GM04504 (cell line): ENCODE measurements at regions not wholly inside any gene's neighbourhood (a gene's known extent, or its start where the extent isn't known, plus 50 kb on each side); places are given as distances from the start of the nearest gene placed in this dataset.

ENCODE experiments used
- DNase-seq: peaks from one replicate; pipeline ENCODE4 v3.0.0-alpha.2; 2012; ENCODE audit warnings: low read depth

DNA sequence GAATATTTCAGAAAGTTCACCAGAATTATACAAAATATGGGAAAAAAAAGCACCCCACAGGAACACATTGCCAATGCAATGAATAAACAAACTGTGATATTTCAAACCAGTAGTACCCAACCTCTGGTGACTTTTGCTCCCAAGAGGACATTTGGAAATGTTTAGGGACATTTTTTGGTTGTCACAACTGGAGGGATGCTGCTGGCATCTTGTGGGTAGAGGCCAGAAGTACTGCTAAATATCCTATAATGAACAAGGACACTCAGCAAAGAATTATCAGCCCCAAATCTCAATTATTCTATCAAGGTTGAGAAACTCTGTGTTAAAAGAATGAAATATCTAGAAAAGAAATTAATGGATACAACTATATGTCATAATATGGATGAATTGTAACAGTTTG lies 1334.4 kb upstream of the FLRT2 start:
- no peak for DNase-seq

DNA sequence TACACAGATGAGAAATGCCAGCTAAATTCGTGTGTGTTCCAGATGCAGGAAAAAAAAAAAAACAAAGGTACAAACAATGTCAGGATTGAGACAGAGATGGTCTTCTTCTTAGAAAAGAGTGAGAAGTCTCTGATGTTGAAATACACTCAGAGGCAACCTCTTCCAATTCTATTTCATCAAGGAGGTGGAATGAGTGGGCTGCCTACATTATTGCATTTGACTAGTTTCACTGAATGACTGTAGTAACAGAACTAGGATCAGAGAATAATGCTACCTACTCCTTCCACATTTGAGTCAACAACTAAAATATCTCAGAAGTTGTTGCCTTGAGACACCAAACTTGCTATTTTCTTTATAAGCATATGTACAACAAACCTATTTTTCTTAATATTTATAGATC lies 1332.2 kb upstream of the FLRT2 start:
- DNase-seq: no peak

DNA sequence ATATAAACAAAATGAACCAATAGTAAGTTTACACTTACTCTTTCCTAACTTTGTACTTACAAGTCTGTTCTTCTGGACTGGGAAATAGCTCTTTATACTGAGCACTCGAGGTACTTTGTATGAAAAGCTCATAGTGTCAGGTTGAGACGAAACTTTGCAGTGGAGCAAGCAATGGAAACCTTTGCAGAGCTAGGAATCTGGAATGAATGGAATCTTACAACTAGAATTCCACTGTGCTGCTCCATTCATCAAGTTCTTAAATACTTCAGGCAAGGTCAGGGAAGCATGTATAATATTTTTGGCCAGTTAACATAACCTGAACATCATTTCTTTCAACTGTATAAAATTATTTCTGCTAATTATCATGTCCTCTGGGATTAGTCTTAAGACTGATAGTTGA lies 1327.5 kb upstream of the FLRT2 start:
- no peak for DNase-seq

DNA sequence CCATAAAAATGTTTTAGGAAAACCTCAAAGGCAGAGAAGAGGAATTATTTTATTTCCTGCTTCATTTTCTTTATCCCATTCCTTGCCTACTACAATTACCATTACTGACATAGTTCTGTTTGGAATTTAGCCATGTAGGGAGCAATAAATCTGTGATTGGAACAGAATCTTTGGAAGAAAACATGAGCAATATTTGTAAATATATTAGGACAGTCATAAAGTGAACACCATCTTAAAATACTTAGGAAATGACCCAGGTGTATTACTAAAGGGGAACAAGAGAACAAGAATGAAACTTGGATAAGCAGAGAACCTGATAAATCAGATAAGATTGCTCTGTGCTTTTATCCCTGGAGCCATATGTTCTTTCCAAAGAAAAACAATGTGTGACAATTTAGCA lies 1326.0 kb upstream of the FLRT2 start:
- no peak for DNase-seq

DNA sequence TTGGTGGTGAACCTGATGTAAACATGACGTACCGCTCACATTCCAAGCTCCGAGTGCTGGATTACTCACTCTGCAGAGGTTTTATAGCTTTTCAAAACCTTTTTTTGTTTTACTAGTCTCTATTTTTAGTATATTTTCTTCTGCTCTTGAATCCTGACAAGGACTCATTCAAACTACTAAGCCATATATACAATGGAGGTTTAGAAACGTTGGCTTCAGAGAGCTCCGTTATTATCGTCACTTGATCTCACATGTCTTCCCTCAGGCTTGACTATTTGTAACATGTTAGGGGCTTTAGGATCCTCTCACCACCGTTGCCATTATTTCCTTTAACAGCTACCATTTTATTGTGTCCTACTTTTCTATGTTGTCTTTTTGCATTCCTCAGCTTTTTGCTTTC lies 1321.5 kb upstream of the FLRT2 start:
- no peak for DNase-seq

DNA sequence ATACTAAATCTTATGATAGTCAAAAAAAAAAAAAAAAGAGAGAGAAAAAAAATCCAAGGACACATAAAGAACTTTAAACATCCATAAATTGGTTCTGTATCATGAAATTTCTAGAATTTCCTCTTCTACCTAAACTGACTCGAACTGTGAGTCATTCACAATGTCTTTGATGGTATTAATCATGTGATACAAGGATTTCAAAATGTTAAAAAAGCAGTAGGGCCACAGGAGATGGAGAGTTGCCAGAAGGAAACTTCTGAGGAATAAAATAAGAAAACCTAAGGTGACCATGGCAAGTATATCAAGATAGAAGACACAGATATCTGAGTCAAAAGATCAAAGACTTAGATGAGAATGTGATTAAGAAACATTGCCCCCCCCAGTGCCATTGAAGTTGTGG lies 1320.9 kb upstream of the FLRT2 start:
- DNase-seq: no peak

DNA sequence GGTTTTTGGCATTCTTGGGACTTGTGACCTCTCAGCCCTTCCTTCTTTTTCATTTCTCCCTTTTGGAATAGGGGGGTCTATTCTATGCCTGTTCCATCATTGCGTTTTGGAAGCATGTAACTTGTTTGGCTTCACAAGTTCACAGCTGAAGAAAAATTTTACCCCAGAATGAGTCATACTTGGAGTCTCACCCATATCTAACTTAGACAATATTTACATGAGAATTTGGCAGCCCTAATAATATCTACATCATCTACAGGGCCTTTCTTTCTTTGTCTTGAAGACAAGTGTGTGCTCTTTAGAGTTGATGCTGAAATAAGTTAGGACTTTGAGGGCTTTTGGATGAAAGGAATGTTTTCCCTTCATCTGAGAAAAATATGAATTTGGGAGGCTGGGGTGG lies 1312.9 kb upstream of the FLRT2 start:
- DNase-seq: no peak

DNA sequence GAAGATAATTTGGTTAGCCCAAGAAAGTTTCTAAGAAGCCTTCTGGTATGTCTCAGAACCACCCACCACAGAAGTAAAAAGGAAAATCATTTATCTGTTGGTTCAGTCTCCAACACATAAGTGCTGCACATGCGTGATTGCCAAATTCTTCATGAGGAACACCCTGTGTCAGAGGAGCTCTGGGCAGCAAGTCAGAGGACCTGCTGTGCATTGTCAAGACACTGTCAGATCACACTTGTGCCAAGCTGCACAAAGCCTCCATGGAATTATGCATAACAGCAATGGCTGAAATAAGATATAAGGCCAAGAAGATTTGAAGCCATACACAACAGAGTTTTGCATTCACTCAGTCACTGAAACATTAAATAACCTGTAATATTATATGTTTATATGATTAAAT lies 1304.7 kb upstream of the FLRT2 start:
- DNase-seq: no peak

DNA sequence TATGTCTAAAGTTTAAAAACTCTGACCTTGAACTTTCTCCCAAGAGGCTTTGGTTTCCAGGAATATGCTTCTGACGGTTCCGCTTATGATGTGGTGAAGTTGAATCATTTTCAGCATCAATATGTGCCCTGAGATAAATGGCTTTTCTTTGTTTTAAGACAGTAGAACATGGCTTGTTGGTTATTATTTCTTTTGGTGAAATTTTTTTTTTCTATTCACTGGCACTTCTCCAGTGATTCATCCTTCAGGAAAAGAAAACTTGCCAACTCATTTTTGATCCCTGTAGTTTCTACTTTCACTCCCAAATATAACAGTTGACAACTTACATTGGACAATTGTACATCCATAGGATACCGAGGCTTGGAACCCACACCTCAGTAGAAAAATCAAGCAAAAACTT lies 1301.2 kb upstream of the FLRT2 start:
- DNase-seq: no peak

DNA sequence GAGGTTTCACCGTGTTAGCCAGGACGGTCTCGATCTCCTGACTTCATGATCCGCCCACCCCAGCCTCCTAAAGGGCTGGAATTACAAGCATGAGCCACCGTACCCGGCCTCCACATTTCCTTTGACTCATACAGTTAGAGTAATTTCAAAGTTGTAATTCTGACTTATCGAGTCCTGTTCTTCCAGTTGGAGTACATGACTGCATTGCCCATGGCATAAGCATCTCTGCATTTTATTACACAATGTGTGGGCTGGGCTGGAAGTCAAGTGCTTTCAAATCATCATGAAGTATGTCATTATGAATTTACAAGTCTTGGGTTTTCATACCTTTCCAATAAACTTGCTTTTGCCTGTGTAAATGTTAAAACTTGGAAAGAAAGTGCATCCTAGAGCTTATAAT lies 1295.7 kb upstream of the FLRT2 start:
- DNase-seq: no peak

DNA sequence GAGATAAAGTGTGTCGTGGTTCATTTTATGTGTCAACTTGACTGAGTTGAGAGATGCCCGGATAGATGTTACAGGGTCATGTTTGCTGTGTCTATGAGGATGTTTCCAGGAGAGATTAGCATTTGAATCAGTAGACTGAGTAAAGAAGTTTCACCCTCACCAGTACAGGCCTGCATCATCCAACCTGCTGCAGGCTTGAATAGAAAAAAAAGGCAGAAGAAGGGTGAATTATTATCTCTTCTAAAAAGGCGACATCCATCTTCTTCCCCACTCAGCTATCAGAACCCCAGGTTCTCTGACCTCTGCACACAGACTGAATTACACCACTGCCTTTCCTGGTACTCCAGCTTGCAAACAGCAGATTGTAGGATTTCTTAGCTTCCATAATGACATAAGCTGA lies 1293.7 kb upstream of the FLRT2 start:
- no peak for DNase-seq

DNA sequence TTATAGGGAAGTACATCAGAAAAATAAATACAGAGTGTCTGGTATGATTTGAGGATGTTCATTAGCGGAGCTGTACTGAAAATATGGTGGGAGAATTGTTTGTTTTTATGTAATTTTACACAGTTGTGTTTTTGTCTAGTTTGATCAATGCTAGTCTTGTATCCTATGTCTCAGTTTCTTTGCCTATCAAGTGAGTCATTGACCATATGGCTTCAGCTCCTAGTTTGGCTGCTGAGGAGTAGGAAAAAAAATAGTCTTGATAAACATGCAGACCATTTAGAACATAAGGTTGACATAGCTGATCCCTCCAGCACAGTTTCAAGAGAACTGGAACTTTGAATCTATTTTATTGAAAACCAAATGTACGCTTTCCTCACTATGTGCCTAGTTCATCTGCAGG lies 1292.1 kb upstream of the FLRT2 start:
- no peak for DNase-seq

DNA sequence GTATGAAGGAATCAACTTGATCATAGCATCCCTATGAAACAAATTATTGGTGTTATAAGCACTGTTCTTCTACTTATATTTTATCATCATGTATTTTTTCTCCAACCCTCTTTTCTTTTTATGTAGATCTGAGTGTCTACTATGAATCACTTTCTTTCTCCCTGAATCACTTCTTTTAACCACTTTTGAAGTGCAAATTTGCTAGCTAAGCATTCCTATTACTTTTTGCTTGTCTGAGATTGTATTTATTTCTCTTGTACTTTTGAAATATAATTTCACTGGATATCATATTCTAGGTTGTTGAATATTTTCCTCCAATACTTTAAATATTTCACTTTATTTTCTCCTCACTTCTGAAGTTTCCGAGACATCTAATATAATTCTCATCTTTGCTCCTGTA lies 1282.3 kb upstream of the FLRT2 start:
- no peak for DNase-seq

DNA sequence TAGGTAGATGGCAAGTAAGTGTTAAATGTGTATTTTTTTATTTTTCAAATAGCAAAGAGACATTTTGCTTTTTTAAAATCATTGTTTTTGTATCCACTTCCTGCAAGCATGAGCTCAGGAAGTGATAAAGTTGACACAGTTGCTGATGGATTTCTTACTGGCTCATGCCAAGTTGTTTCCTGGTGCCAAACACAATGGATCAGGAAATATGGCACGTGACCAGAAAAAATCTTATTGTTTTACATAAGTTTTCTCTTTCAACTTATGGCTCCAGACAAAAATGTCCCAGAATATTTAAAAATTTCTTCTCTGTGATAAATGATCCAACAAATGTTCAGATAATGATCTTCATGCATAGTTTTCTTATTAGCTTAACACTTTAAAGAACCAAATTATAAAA lies 1279.1 kb upstream of the FLRT2 start:
- DNase-seq: no peak

DNA sequence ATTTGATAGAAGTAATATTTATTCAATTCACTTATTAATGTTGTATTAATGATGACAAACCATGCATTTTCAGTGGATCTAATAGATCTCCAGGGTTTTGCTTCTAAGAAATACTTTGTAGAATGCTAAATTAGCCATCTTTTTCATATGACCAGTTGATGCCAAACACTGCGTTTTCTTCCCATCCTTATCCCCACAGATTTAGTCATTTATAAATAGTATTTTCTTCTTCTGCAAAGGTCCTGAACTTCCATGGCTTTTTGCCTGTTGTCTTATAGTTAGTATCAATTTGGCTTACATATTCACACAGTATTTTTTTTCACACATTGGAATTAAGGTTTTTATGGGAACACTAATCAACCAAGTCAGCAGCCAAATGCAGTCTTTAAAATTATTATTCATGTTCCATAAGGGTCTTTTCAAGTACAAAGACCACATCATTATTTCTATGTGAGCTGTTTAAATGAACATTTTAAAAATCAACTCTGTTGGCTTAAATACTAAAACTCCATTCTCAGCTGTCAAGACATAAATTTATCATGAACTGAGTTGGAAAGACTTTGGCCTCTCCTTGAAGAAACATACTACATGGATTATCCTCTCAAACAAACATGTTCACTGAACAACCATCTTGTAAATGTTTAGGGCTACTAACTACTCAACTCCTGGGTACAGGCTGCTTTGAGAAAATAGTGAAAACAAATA lies 1278.4 kb upstream of the FLRT2 start:
- no peak for DNase-seq

DNA sequence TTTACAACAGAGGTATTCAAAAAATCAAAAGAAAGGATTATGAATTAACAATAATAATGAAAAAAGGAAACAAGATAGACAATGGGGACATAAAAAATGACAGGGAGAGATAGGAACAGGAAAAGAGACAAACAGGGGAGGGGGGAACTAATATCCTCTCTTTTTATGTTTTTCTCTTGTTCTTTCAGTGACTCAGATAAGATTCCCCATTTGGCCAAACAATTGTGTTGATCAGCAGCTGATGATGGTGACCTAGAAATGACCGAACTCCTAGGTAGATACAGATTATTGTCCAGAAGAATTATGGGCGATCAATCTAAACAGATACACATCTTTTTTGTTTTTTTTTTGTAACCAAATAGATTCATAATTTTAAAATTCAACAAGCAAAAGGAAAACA lies 1277.2 kb upstream of the FLRT2 start:
- DNase-seq: no peak

DNA sequence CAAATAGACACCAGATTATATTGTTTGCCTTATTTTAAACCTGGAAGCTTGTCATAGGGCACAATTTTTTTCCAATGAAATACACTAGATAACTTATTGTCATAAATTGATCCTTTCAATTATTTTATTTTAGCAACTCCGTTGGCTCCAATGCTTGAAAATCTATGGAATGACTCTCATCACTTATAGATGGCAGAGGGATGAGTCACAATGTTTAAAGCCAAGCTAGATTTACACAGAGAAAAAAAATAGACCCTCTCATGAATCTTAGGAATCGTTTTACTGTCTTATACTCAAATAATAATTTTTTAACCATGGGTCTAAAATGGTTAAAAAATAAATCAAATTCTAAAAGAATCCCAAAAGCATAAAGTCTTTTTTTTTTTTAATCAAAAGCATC lies 1276.6 kb upstream of the FLRT2 start:
- no peak for DNase-seq

DNA sequence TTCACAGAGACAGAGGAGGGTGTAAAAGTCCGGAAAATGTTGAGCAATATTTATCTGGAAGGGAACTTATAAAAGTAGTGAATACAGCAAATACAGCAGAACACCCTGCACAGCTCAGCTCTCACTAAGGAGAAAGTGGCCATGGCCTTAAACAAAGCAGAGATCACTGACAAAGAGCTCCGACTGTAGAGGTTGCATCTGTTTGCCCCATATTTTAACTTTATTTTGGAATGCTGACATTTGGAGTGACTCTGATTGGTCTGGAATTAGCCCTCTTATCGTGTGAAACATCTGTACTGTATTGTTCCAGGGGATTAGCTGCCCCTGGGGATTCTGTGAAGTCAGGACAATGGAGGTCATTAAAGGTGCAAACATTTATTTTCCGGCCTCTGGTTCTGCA lies 1275.7 kb upstream of the FLRT2 start:
- no peak for DNase-seq

DNA sequence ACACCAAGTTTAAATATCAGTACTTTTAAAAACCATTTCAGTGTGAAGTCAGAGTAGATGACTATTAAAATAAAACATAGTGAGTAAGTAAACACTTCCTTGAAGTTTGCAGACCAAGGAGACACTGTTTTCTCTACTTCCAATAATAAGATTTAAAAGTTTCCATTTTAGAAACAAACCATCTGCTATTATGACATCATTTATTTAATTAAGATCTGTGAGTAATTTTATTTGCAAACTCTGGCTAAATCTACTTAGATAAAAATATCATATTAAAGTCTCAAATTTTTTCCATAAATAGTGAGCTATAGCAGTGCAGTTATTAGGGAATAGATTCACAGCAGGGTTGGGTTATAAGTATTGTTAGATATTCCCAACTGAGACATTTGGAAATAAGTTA lies 1267.0 kb upstream of the FLRT2 start:
- no peak for DNase-seq

DNA sequence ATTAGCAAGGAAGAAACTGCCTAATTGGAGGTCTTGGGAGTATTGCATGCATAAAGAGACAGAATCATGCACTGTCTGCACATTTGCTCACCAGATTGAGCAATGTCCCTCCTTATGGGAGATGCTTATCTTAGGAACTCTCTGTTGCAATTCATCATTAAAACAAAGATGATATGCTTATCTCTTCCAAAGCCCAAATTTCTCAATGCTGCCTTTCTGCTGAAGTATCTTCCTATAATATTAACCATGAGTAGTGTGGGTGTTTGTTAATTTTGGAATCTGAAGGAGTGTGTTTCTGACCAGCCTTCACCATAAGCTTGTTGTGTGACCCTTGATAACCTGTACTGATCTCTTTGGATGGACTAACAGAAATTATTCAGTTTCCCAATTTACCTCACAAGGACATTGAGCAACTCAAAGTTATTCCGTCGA lies 1257.6 kb upstream of the FLRT2 start:
- DNase-seq: no peak

DNA sequence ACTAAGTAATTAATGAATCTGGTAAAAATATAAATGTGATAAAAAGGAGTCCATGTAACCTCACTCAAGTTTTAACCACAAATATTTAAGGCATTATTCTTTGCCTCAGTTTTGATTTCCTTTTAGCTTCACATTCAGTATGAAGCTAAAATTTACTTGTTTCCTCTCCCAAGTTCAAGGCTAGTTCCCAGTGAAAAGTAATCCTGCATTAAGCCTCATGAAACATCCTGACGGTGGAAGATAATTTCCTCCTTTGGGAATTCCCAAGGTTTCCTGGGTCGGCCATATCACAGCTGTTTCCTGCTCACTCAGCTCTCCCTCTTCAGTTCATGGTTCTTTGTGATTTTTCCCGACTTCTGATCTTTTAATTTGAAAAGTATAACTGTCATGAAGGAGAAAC lies 1256.8 kb upstream of the FLRT2 start:
- no peak for DNase-seq

DNA sequence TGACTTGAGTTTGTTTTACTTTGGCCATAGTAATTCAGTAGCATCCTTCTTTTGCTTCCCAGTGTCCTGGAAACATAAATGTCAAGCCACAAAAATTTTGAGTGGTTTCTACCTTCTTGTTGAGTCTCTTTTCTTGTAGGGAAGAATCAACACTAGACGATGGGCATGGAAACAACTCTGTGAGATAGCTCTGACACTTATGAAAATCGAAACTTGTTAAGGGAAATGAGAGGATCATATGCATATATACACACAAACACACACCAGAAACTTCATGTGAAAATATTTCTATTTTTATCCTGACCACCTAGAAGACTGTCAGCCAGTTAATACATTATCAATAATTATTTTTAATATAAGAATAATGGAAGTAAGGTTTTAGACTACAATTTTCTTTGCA lies 1247.3 kb upstream of the FLRT2 start:
- DNase-seq: no peak

DNA sequence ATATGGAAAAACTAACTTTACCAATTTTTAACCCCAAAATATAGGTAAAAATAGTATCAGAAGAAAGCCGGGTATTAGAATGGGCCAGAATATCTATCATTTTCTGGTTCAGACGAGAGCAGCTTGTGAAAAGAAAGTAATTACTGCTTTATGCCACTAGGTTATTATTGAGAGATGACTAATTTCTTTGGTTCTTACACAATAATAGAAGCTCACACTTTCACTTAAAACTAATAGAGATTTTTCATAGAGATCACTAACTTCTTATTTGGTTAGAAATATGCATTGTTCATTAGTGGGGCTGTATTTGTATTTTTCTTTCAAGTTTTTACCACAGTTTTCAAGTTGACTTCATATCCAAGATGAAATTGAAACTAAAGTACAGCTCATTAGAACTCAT lies 1241.2 kb upstream of the FLRT2 start:
- no peak for DNase-seq

DNA sequence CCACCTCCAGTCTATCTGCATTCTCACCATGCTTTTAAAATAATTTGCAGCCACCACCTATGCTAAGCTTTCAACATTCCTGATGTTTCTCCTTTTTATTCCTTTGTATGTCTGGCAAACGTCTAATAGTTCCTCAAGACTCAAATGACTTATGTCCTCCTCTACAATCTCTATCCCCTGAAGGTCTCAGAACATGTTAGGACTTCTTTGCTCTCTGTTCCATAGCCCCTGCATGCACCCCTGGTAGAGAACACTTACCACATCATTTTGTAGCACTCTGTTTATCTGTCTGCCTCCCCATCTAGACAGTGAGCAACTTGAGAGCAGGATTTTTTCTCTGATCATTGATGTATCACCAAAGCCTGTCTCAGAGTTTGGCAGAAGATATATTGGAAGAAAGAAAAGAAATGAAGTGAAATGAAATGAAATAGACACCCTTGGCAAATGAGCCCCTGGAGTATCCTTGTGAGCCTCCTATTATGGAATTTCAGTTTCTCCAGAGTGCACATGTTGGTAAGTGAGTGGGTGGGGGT lies 1231.2 kb upstream of the FLRT2 start:
- DNase-seq: no peak

DNA sequence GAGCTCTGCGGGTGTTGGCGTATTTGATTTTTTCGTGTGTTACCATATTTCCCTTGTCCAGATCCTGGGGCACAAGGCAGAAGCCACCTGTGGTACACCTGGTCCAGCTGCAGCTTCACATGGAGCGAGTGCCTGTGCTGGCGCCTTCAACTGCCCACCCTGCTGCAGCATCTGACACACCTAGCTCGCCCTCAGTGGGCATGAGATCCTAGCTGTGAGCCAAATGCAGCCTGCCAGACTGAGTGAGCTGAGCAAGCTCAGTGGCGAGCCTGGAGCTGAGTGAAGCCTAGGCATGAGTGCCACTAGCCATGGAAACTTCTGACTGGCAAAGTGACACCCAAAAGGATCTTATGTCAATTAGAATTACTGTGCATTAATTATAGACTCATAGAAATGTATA lies 1226.8 kb upstream of the FLRT2 start:
- DNase-seq: no peak
